HCEC 1CT (cell line): ENCODE measurements at regions not wholly inside any gene's neighbourhood (a gene's known extent, or its start where the extent isn't known, plus 50 kb on each side); places are given as distances from the start of the nearest gene placed in this dataset.

Experiments
- DNase-seq: peaks from one replicate; pipeline ENCODE4 v3.0.0-alpha.2; 2017

DNA sequence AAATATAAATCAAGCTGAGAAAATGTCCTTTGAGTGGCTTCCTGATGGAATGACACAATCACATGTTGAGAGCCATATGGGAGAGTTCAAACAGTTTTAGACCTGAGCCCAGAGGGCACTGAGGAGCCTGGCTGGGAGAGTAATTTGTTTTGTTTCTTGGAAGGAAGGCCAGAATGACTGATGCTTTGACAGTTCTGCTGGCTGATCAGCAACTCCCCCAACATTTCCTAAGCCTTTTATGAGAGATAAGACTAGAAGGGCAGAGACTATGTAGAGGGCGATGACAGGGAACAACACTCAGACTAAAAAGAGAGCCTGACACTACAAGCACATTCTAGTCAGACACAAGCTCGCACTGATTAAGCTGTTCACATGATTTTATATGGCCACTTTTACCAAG is 169.2 kb downstream of the COX7C start:
- no peak for DNase-seq

DNA sequence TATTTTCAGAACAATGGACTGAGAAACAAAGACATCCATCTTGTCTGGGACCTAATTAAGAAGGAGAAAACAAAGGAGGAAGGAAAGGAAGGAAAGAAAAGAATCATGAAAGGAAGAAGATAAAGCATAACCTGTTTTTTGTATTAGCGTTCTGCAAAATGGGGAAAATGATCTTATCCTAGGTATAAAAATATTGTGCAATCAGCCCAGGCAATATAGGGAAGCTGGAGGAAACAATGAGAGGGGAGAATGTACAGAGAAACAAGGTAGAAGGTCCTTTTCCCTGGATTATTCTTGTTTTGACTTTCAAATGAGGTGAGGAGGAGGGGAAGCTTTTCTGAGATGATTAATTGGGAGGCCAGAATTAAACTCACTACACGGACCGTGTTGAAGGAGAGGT is 177.9 kb downstream of the COX7C start:
- no peak for DNase-seq

DNA sequence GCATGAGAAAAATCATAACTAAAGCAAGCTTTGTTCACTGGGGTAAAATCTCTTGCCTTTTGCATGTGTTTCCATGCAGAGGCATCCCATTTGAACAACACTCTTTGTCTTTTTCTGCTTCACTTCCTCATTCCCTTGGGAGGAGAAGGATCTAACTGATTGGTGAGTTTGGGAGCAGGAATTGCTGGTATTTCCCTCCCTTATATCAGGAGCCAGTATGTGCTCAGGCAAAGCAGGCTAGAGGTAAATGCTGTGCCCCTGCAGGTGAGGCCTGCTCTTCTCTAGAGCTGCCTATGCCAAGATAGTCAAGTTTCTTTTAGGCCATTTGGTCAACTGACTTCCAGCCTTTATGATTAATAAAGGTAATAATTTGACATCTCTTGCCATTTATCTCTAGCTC is 179.9 kb downstream of the COX7C start:
- DNase-seq, result no peak

DNA sequence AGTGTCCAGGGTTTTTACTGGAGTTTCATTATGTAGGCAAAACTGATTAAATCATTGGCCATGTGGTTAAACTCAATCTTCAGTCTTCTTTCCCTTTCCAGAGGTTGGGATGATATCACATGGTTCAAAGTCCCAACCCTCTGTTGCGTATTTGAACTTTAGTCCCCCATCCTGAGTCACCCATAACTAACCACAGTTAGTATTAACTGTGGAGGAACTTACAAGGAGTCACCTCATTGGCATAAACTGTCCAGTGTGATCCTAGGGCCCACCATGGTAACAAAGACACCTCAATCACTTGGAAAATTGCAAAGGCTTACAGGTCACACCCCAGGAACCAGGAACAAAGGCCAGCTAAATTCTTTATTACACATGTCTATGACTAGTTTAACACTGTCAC is 188.5 kb downstream of the COX7C start:
- no peak for DNase-seq

DNA sequence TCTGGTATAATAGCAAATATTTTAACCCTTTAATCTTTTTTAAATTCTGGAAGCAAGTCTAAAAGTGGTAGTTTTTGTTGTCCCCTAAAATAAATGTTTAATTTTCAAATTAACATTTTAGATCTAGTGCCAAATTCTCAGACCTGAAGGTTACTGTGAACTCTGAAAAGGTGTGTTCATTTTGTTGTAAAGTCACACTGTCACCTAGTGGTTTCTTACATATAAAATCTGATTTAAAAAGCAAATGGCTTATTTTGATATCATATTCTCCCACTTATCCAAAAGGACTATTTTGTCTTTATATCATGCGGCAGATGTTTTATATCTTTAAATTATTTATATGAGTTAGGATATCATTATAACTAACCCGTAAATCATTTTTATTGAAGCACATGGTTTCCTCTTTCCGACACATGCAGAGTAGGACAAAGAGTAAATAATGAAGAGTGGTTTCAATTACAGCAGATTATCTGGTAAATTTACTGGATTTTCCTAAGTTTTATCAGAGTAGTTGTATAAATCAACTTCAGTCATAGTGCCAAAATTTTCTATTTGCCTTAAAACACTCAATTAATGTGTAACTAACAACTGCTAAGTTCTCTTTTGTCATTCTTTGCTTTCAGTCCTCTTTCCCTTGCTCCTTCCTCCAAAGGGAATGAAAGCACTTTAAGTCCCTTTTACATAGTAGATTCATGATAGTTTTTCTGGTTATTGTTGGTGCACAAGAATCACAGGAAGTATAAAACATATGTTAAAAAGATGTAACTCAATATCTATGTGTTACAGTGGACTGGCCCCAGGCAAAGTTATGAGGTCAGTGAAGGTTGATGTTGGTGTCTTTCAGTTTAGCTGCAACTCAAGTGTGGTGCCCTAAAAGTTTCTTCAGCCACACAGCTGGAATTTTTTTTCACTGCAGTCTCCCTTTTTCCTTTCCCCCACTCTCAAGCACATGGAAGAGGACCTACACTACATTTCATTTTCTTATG is 189.6 kb downstream of the COX7C start:
- no peak for DNase-seq

DNA sequence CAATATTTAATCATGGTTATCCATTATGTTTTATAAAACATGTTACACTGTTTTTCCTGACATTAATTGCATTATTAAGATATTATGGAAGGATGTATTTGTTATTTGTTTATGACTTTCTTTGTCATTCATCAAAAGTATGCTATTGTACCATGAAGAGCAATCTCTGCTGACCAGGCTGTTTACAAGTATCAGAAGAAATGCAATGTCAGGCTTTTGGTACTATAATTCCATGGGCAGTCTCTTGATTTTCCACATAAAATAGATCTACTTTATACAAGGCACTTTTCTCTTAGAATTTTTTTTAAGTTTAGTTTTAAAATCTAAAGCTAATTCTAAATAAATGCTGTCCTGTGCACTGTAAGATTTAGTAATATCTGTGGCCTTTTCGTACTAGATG is 196.6 kb downstream of the COX7C start:
- no peak for DNase-seq

DNA sequence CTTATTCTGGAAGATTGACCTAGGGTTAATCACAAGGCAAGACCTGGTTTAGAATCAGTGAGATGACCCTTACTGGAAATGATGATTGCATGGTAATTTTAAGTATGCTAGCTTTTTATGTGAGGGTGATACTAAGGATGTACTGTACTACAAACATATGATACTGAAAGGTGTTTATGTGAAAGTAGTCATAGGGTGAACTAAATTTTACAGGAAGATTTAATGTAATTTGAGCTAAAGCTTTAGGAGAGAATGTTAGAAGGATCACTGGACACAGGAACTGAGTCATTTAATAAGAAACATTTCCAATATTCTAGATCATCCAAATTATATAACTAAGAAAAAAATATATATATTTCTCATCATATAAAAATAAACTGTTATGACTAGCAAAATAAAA is 197.2 kb downstream of the COX7C start:
- DNase-seq, result no peak

DNA sequence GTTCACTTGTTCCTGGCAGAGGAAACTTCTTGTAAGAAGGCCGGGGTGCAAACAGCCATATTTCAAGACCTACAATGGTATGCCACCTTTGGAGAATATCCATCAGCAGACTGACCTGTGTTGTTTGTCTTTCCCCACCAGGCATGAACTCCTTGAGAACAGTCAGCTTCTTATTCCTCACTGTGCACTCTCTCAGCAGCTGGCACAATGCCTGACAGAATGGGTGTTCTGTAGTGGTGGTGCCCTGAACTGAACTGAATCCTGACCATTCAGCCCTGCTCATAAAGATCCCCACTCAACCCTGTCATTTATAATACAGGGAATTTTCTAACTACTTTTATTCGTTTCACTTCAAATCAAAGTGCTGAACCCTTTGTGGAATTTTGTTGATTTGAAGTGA is 206.9 kb downstream of the COX7C start:
- DNase-seq, result no peak

DNA sequence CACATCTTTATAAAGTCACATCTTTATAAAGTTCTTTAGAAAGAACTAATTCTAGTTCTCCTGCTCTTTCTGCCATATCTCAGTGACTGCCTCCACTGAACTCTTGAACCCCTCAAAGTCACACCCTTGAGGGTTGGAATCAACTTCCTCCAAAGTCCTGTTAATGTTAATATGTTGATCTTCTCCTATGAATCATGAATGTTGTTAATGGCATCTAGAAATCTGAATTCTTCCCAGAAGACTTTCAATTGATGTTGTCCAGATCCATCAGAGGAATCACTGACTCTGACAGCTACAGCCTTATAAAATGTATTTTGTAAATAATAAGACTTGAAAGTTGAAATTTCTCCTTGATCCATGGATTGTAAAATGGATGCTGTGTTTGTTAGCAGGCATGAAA is 213.4 kb downstream of the COX7C start:
- DNase-seq, result no peak

DNA sequence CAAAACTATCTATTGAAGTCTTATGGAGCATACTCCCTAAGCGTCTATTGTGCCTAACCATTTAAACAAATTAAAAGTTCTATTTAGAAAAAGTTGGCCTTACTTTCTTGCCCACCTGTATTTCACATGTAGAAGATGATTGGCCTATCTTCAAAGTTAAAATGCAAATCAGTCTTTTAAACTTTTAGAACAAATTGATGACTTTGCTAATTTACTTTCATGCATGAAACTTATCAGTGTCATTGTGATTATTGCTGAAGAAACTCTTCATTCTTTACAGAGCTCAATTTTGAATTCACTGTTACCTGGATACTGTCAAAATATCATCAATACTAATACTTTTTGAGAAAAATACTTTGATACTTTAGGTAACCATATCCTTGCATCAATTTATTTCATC is 216.1 kb downstream of the COX7C start:
- DNase-seq, result no peak

DNA sequence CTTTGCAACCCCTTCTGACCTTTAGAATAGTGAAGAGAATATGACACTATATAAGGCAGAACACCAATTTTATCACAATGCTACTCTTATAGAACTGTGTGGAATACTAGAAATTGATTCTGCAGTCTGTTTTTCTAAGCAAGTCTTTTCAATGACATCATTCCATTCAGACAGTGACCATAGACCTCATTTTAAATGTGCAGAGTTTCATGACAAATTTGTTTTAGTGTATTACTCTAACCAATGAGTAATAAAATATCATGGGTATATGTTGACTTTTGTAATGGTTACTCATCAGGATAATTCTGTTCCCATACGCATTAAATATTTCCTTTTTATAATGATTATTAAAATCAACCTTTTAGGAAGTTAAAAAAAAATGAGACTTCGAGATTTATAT is 219.9 kb downstream of the COX7C start:
- DNase-seq, result no peak

DNA sequence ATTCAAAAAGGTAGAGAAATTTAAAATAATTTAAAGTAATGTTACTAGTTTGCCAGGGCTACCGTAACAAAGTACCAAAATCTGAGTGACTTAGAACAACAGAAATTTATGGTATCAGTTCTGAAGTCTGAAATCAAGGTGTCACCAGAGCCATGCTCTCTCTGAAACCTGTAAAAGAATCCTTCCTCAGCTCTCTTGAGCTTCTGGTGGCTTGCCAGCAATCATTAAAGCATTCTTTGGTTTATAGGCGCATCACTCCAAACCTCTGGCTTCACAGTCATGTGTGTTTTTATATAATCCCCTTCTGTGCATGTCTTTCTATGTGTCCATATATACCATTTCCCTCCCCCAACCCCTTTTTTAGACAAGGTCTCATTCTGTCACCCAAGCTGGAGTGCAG is 220.3 kb downstream of the COX7C start:
- DNase-seq, result no peak

DNA sequence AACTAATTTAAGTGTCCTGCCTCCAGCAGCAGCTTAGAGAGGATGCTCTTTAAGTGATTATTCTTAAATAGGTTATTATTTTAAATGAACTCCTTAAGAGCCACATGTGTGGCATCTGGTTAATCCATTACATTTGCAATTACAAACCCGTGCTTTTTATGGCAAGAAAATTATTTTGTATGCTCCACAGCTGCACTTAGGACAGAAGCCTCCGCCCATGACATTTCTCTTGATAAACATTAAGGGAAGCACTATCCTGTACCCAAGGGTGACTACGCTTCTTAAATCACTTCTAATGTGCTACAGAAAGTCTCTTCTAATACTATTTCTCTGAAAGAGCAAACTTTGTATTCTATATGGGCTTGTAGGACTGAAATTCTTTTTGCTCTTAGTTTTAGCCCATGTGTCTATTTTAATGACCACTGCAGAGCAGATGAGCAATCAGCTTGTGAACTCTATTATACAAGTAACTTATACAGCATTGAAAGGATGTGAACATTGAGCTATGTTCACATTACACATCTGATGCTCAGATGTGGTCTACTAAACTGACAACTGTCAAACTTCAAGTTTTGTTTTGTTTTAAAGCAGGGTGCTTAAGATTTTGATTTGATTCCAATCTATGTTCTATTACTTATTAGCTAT is 223.4 kb downstream of the COX7C start:
- no peak for DNase-seq

DNA sequence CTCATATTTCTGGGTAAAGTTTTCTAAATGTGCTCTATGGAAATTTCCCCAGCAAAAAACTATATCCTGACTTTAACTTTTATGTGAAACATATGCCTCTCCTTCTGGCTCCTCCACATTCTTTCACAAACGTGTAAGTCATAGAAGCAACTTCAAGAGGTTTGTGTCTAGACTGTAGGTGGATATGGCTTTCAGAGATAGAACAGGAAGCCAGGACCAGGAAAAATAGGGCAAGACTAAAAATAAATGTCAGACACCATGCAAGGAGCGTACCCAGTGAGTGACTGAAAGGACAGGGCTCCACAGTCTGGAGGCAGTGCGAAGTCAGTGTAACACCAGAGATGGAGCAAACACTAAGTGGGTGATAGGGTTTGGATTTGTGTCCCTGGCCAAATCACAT is 240.7 kb downstream of the COX7C start:
- DNase-seq, result no peak

DNA sequence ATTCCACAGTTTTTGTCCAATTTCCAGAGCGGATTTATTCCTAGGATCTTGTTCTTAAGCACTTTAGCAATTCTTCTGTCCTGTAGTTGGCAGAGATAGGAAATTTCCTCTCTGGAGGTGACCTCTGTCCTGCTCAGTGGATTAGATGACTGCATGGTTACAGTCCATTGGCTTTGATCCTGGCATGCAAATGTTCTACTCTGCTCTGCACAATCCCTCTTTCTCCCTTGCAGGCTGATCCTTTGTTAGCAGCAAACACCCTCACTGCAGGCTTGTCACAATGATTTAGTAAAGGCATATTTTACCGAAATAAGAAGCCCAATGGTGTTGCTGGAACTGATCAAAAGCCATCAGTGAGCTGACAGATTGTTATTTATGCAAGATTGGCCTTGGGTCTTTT is 243.8 kb downstream of the COX7C start:
- no peak for DNase-seq

DNA sequence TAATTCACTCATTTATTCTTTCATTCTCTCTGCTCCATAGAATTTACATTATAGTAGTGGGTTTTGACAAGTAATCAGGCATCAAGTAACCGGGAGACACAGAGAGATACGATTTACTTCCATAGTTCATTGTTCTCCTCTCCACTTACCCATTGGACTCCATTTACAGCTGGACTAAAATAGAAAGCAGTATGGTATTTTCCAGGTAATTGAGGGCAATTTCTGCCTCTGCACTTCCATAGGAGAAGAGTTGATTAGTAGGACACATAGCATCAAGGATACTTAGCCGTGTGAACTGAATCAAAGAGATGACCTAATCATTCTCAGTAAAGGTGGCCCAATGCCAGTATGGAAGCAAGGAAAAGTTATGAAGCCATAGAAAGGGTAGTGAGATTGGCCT is 244.4 kb downstream of the COX7C start:
- no peak for DNase-seq

DNA sequence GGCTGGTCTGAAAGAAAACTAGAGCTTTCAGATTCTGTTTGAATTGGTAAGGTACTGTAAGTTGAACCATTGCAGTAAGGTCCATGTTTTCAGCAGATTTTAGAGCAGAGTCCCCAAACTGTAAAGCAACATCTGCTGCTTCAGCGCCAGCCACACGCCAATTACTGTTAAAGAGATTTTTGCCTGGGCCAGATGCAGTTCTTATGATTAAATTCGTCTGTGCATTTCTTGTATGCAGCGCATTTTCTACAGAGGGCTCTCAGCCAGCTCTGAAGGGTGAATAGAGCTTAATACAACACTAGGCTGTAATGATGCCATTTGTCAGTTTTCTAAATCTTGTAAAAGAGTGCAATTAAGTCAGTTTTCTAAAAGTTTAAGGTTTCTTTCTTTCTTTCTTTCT is 246.3 kb downstream of the COX7C start:
- no peak for DNase-seq

DNA sequence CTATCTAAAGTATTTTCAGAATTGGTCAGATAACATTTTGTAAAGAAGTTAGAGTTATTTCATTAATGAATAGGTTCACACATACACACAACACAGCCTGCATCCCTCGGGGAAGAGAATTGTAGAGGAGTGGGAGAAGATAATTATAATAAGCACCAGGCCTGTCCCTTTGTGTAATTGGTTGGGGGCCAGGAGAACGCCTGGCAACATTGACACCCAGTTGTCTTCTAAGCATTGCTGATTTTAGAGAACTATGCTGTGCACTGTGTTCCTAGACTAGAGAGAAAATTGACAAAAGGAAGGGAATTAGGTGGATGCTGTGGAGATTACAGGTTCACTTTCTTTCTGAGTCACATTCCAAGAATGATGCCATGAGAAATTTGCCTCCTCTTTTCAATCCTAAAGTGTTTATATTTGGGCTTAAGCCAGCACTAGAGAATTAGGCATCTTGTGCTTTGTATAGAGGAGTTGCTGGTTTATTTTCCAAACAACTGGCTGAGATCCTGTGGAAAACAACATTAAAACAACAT is 247.6 kb downstream of the COX7C start:
- DNase-seq, result no peak

DNA sequence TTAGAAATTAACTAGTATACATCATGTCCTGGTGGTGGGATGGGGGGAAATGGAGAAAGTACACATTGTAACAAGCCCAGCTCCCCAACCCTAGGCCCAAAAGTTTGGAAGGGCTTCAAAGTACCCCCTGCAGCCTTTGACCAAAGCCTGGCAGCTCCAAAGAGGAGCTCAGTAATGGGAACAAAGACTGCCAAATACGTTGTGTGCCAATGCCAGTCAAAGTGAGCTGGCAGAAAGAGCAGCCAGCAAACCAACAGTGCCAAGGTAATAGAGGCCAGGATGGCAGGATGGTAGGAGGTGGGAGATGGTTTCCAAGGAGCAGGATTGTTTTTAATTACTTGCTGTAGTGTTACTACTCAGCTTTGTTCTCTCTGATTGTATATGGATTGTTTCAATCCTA is 248.3 kb downstream of the COX7C start:
- DNase-seq, result no peak

DNA sequence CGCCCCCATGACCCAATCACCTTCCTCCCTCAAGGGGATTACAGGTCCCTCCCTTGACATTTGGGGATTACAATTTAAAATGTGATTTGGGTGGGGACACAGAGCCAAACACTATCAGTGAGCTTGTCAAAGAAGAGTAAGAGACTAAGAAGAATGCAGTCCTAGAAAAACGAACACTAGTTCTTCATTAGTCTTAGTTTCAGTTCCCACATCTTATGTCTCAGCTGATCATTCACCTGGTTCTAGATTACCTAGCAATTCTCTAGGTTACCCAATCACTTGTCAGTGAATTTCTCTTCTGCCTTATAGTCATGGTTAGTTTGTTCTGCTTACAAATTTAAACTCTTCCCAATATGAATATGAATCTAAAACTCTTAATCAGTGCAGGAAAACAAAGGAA is 251.5 kb downstream of the COX7C start:
- no peak for DNase-seq

DNA sequence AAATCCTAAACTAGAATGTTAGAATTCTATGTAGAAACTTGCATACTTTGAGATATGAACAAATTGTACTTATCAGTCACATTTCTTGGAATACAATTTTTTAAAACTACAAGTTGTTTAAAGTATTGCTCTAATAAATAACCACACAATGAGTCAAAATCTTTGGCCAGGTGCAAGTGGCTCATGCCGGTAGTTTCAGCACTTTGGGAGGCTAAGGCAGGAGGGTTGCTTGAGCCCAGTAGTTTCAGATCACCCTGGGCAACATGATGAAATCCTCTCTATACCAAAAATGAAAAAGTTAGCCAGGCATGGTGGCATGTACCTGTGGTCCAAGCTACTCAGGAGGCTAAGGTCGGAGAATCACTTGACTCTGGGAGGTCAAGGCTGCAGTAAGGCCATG is 257.8 kb downstream of the COX7C start:
- no peak for DNase-seq

DNA sequence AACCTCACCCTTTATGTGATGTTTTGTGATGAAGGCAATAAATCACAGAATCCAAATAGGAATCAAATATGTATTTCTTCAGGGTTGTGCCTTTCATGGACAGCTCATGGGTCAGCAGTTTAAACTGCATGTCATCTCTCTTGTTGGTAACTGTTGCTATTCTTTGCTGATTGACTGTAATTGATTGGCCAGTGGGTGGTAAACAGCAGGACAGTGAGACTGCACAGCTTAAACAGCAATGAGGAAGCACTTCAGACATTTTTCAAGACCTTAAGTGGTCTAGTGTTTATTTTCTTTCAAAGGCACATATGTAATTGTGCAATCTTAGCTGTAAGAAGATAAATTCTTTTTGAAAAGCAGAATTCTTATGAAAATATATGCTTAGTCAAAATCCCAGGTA is 260.5 kb downstream of the COX7C start:
- peak; percentile 17 for DNase-seq

DNA sequence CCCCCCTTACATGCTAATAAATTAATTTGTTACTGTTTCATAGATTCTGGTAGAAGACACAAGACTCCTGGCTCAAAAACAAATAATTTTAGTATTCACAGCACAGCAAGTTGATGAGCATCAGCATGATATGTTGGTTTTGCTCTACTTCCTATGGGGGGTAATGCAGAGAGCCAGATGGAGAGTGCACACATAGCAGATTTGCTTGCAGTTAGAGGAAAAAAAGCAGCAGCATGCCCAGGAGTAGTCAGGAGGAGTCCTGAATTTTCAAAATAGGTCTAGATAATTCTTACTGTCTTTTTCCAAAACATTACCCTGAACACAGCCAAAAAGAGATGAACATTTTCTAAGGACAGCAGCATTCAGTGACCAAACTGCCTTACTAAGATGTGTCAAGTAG is 261.3 kb downstream of the COX7C start:
- no peak for DNase-seq

DNA sequence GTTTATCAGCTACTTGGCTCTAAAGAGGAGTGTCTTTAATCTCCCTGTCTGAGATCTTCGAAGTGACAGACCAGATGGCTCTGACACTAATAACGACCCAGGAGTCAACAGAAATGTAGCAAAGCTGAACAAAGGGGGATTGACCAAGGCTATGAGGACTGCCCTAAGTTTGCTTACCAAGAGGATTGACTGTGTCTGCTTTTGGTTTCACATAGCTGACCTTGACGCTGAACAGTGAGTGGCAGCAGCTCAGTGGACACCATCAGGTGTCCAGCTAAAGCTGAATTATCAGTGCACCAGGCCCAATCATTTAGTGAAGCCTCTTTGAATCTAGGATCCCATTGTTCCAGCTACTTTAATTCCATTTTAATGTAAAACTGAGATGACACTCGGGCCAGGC is 262.6 kb downstream of the COX7C start:
- no peak for DNase-seq
